ENCODE measurements at regions not wholly inside any gene's neighbourhood (a gene's known extent, or its start where the extent isn't known, plus 50 kb on each side); places are given as distances from the start of the nearest gene placed in this dataset.

DNA sequence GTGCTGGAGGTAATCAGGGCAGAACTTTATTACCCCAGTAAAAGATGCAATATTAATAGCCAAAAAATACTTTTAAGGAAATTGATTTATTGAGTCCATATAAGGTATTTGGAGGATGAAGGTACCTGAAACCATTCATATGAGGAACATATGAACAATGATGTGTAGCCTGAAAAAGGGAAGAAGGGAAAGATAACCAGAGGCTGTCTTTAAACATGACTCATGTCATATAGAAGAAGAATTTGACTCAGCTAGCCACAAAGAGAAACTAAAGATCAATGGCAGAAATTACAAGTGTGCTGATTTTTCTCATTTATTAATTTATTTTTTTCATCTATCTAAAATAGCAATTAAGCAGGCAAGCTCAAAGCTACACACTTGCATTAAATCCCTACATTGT is 136.2 kb upstream of the DUSP10 start:
- H3K4me3 Mint-ChIP-seq (ENCODE audit: low read depth), result no peak overlapping the region

DNA sequence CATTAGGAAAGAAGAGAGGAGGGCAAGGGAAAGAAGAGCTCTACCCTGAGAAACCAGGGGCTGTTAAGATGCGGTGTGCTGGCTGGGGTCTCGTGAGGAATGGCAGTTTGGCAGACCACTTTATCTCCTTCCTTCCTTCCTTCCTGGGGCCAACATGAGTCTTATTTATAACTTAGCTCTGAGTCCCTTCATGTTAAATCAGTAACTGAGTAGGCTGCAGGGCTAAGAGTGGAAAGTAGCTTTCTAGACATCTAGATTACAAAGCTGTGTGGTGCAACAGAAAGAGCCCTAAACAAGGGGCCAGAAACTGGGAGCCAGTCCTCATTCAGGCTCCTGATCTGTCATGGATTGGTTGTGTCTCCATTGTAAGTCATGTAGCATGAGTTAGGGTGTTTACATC is 135.4 kb upstream of the DUSP10 start:
- H3K9me3 Mint-ChIP-seq (ENCODE audit: low read depth), result no peaks in the 10 kb centered on the region
- H3K4me1 Mint-ChIP-seq (ENCODE audit: low read depth), result peaks cover 3% of the 10 kb centered on the region
- H3K4me3 Mint-ChIP-seq (ENCODE audit: low read depth), result no peak overlapping the region
- no peaks in the 10 kb centered on the region for H3K36me3 Mint-ChIP-seq (ENCODE audit: insufficient read depth)
- peaks cover 2% of the 10 kb centered on the region for H3K27me3 Mint-ChIP-seq
- H3K27ac Mint-ChIP-seq, result no peak overlapping the region
- TF ChIP-seq, protein P1, sequence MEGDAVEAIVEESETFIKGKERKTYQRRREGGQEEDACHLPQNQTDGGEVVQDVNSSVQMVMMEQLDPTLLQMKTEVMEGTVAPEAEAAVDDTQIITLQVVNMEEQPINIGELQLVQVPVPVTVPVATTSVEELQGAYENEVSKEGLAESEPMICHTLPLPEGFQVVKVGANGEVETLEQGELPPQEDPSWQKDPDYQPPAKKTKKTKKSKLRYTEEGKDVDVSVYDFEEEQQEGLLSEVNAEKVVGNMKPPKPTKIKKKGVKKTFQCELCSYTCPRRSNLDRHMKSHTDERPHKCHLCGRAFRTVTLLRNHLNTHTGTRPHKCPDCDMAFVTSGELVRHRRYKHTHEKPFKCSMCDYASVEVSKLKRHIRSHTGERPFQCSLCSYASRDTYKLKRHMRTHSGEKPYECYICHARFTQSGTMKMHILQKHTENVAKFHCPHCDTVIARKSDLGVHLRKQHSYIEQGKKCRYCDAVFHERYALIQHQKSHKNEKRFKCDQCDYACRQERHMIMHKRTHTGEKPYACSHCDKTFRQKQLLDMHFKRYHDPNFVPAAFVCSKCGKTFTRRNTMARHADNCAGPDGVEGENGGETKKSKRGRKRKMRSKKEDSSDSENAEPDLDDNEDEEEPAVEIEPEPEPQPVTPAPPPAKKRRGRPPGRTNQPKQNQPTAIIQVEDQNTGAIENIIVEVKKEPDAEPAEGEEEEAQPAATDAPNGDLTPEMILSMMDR (IDR thresholded peaks at IDR 0.05; ENCODE audit: unreplicated experiment), result no peak
- DNase-seq (ENCODE audit: low spot score, unreplicated experiment), result no peak

More for the DNA sequence above, 136.2 kb upstream of the DUSP10 start:
- H3K27ac Mint-ChIP-seq, result no peak overlapping the region
- peaks cover 2% of the 10 kb centered on the region for H3K27me3 Mint-ChIP-seq
- H3K4me1 Mint-ChIP-seq (ENCODE audit: low read depth), result peaks cover 3% of the 10 kb centered on the region
- no peaks in the 10 kb centered on the region for H3K36me3 Mint-ChIP-seq (ENCODE audit: insufficient read depth)
- DNase-seq (ENCODE audit: low spot score, unreplicated experiment), result no peak
- no peaks in the 10 kb centered on the region for H3K9me3 Mint-ChIP-seq (ENCODE audit: low read depth)
- TF ChIP-seq, protein P1 (IDR thresholded peaks at IDR 0.05; ENCODE audit: unreplicated experiment), result no peak

DNA sequence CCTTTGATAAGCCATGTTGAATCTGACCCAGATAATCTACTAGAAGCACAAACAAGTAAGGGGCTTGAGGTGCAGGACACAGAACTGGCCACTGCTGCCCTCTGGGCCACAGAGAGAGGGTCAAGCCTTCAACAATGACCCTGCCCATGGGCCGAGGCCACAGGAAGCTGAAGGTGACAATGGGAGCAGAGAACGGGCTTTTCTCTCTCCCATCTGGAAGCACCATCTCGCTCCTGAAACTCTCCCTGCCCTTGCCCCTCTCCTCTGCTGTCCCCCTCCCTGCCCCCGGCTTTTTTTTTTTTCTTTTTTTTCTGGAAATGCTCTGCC is 133.1 kb upstream of the DUSP10 start:
- H3K27me3 Mint-ChIP-seq, result peaks cover 2% of the 10 kb centered on the region
- no peaks in the 10 kb centered on the region for H3K9me3 Mint-ChIP-seq (ENCODE audit: low read depth)
- peaks cover 3% of the 10 kb centered on the region for H3K4me1 Mint-ChIP-seq (ENCODE audit: low read depth)
- H3K27ac Mint-ChIP-seq, result no peak overlapping the region
- no peaks in the 10 kb centered on the region for H3K36me3 Mint-ChIP-seq (ENCODE audit: insufficient read depth)
- TF ChIP-seq, protein P1 (IDR thresholded peaks at IDR 0.05; ENCODE audit: unreplicated experiment), result no peak
- no peak for DNase-seq (ENCODE audit: low spot score, unreplicated experiment)
- H3K4me3 Mint-ChIP-seq (ENCODE audit: low read depth), result no peak overlapping the region

DNA sequence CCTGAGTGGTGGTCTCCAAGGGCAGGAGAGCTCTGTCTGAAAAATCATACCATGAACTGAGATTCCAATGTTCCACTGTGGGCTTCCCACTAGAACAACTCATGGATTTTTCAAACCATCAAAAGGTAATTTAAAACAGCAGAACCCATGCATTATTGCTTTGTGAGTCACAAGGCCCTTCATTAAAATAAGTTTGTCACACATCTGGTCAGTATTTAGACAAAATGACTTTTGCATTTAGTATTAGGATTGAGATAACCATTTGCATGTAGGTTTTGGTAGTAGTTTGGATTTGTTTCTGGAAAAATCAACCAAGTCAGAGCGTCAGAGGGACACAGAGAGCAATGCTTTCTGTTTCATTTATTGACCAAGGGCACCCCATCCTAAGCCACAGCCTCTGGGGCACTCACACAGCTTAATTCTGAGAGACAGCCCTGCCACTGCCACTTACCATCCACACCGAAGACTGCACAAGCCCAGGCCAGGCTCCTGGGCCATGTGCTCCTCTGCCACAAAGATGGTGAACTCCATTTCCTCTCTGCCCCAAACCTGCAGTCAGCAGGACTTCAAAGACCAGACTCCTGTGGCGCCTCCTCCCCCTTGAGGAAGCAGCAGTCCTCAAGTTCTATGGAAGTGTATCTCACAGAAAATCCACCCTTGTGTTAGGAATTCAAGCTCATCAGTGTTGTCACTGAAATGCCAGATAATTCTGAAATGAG is 132.6 kb upstream of the DUSP10 start:
- Mint-ChIP-seq H3K4me1 (ENCODE audit: low read depth) (peaks cover 3% of the 10 kb centered on the region), H3K9me3 (ENCODE audit: low read depth) (no peaks in the 10 kb centered on the region), H3K4me3 (ENCODE audit: low read depth) (no peak overlapping the region), H3K27me3 (peaks cover 6% of the 10 kb centered on the region), H3K27ac (no peak overlapping the region), H3K36me3 (ENCODE audit: insufficient read depth) (no peaks in the 10 kb centered on the region)
- TF ChIP-seq, protein P1 (IDR thresholded peaks at IDR 0.05; ENCODE audit: unreplicated experiment), result no peak
- DNase-seq (ENCODE audit: low spot score, unreplicated experiment), result no peak

DNA sequence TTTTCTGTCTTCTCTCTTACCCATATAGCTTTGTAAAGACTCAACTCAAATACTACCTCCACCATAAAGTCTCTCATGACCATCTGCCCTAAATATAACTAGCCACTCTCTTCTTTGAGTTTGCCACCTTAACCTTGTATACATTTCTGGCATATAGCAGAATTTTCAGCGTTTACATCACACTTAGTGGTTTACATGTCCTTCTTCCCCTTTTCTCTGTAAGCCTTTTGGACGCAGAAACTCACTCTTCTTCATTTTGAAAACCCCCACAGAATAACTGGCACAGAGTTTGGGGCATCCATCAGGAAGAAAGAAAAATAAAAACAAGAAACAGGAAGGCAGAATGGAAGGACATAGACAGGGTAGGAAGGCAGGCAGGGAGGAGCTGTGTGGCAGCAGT is 131.8 kb upstream of the DUSP10 start:
- TF ChIP-seq, protein P1 (IDR thresholded peaks at IDR 0.05; ENCODE audit: unreplicated experiment), result no peak
- no peak overlapping the region for H3K4me3 Mint-ChIP-seq (ENCODE audit: low read depth)
- no peak for DNase-seq (ENCODE audit: low spot score, unreplicated experiment)
- no peak overlapping the region for H3K27ac Mint-ChIP-seq
- no peaks in the 10 kb centered on the region for H3K4me1 Mint-ChIP-seq (ENCODE audit: low read depth)
- H3K9me3 Mint-ChIP-seq (ENCODE audit: low read depth), result no peaks in the 10 kb centered on the region
- H3K36me3 Mint-ChIP-seq (ENCODE audit: insufficient read depth), result no peaks in the 10 kb centered on the region
- H3K27me3 Mint-ChIP-seq, result peaks cover 6% of the 10 kb centered on the region
